ENCODE measurements at regions not wholly inside any gene's neighbourhood (a gene's known extent, or its start where the extent isn't known, plus 50 kb on each side); places are given as distances from the start of the nearest gene placed in this dataset.

GRCh38 chr4:71232846-71233245 is 106.0 kb upstream of the SLC4A4 start (continued):
- TF ChIP-seq CREB5 (CRISPR knock-in tag; IDR thresholded peaks at IDR 0.05; ENCODE audit: low read depth) (no peak), ZNF8 (CRISPR knock-in tag; IDR thresholded peaks at IDR 0.05) (no peak)

GRCh38 chr4:71235311-71236201 is 103.3 kb upstream of the SLC4A4 start:
- no peak for ATAC-seq
- TF ChIP-seq POU6F1 (CRISPR knock-in tag; IDR thresholded peaks at IDR 0.05; ENCODE audit: borderline replicate concordance, low read depth) (no peak), ZNF8 (CRISPR knock-in tag; IDR thresholded peaks at IDR 0.05) (no peak), ZFP30 (CRISPR knock-in tag; IDR thresholded peaks at IDR 0.05) (no peak), CREB5 (CRISPR knock-in tag; IDR thresholded peaks at IDR 0.05; ENCODE audit: low read depth) (no peak)

- ATAC-seq: no peak
- TF ChIP-seq TSHZ2 (CRISPR knock-in tag; IDR thresholded peaks at IDR 0.05): no peak
- TF ChIP-seq ZNF565 (CRISPR knock-in tag; conservative IDR thresholded peaks at IDR 0.05; ENCODE audit: low read depth): no peak
- no peak for TF ChIP-seq TCF4 (CRISPR knock-in tag; IDR thresholded peaks at IDR 0.05; ENCODE audit: borderline replicate concordance)
- no peak for TF ChIP-seq OSR1 (CRISPR knock-in tag; IDR thresholded peaks at IDR 0.05)
- TF ChIP-seq ESRRG (CRISPR knock-in tag; IDR thresholded peaks at IDR 0.05): no peak
- TF ChIP-seq PPARA (CRISPR knock-in tag; IDR thresholded peaks at IDR 0.05; ENCODE audit: borderline replicate concordance): no peak
Observed at GRCh38 chr4:71236226-71236625, 102.6 kb upstream of the SLC4A4 start.

GRCh38 chr4:71237641-71238040 is 101.2 kb upstream of the SLC4A4 start:
- ATAC-seq: no peak
- TF ChIP-seq ZNF70 (CRISPR knock-in tag; IDR thresholded peaks at IDR 0.05) (no peak), GLIS3 (CRISPR knock-in tag; IDR thresholded peaks at IDR 0.05) (no peak), RARB (CRISPR knock-in tag; IDR thresholded peaks at IDR 0.05) (no peak), SNAI2 (CRISPR knock-in tag; IDR thresholded peaks at IDR 0.05) (no peak)

- ATAC-seq: no peak
- TF ChIP-seq ZC3H10 (CRISPR knock-in tag; IDR thresholded peaks at IDR 0.05) (no peak), OSR1 (CRISPR knock-in tag; IDR thresholded peaks at IDR 0.05) (no peak), ARNTL (CRISPR knock-in tag; IDR thresholded peaks at IDR 0.05; ENCODE audit: borderline replicate concordance, low read depth) (no peak), CSRNP3 (CRISPR knock-in tag; IDR thresholded peaks at IDR 0.05) (no peak)
Observed at GRCh38 chr4:71239365-71239764, 99.5 kb upstream of the SLC4A4 start.

Data from SK-N-SH treated with all-trans-retinoic acid at 6 μM for 48 hours (cell line).